GM23338 (cell line): ENCODE measurements at regions not wholly inside any gene's neighbourhood (a gene's known extent, or its start where the extent isn't known, plus 50 kb on each side); places are given as distances from the start of the nearest gene placed in this dataset.
"Not testable (repeated sequence)": the region's sequence is repeated elsewhere in the genome, so short reads cannot be mapped to it uniquely, and the experiment has no call there.

Source experiments
- ATAC-seq: fragments of 200-7000 bp; cut with Tn5 transposase; 3 replicates; pipeline ENCODE4 v1.9.1; 2020
- DNase-seq: peaks from one replicate; pipeline ENCODE4 v3.0.0-alpha.2; 2015; ENCODE audit warnings: low spot score
- H2AFZ ChIP-seq: fragments of 200-600 bp; sonication (generic); 2 replicates; pipeline ENCODE4 v1.8.0; 2016; ENCODE audit warnings: antibody characterized with exemption, mild to moderate bottlenecking, moderate library complexity
- H3F3A ChIP-seq: fragments of 200-600 bp; sonication (generic); replicated peaks from 2 replicates; pipeline ENCODE4 v1.8.0; 2017; ENCODE audit warnings: antibody characterized with exemption, mixed run types, low read depth
- H3K27ac ChIP-seq: fragments of 200-600 bp; sonication (generic); 2 replicates; pipeline ENCODE4 v1.6.1; 2016; ENCODE audit warnings: low read depth
- H3K27me3 ChIP-seq: fragments of 200-600 bp; sonication (generic); 2 replicates; pipeline ENCODE4 v1.8.0; 2016; ENCODE audit warnings: mild to moderate bottlenecking, mixed run types, moderate library complexity; ENCODE audit not compliant: insufficient read depth
- H3K36me3 ChIP-seq: fragments of 200-600 bp; sonication (generic); 2 replicates; pipeline ENCODE4 v1.8.0; 2016; ENCODE audit warnings: mild to moderate bottlenecking; ENCODE audit not compliant: insufficient read depth
- H3K4me1 ChIP-seq: fragments of 200-600 bp; sonication (generic); 2 replicates; pipeline ENCODE4 v1.8.0; 2016; ENCODE audit warnings: mild to moderate bottlenecking, moderate library complexity; ENCODE audit not compliant: insufficient read depth
- H3K4me2 ChIP-seq: fragments of 200-600 bp; sonication (generic); 2 replicates; pipeline ENCODE4 v1.7.1; 2017; ENCODE audit warnings: mixed run types
- H3K4me3 ChIP-seq: fragments of 200-600 bp; sonication (generic); 2 replicates; pipeline ENCODE4 v1.6.1; 2016; ENCODE audit warnings: mixed run types
- H3K79me2 ChIP-seq: fragments of 200-600 bp; sonication (generic); replicated peaks from 2 replicates; pipeline ENCODE4 v1.8.0; 2017; ENCODE audit warnings: mild to moderate bottlenecking; ENCODE audit not compliant: insufficient read depth
- H3K9me2 ChIP-seq: fragments of 200-600 bp; sonication (generic); 2 replicates; pipeline ENCODE4 v1.8.0; 2017; ENCODE audit not compliant: insufficient read depth
- H4K20me1 ChIP-seq: fragments of 200-600 bp; sonication (generic); replicated peaks from 2 replicates; pipeline ENCODE4 v1.8.0; 2017; ENCODE audit warnings: mild to moderate bottlenecking; ENCODE audit not compliant: insufficient read depth
- H3K27ac Mint-ChIP-seq: 2 replicates; pipeline ENCODE4 v1.8.0; 2020; ENCODE audit warnings: inconsistent platforms, mild to moderate bottlenecking, moderate library complexity, mixed read lengths
- H3K27me3 Mint-ChIP-seq: 3 replicates; pipeline ENCODE4 v1.8.0; 2022; ENCODE audit warnings: low read depth, mild to moderate bottlenecking, moderate library complexity, mixed read lengths, inconsistent platforms; ENCODE audit not compliant: insufficient read depth, poor library complexity
- H3K36me3 Mint-ChIP-seq: 3 replicates; pipeline ENCODE4 v1.8.0; 2021; ENCODE audit warnings: low read depth, mild to moderate bottlenecking, inconsistent platforms, moderate library complexity, mixed read lengths
- H3K4me1 Mint-ChIP-seq: 3 replicates; pipeline ENCODE4 v1.8.0; 2020; ENCODE audit warnings: mild to moderate bottlenecking, inconsistent platforms, mixed read lengths
- H3K4me3 Mint-ChIP-seq: 3 replicates; pipeline ENCODE4 v1.8.0; 2021; ENCODE audit warnings: moderate library complexity, mild to moderate bottlenecking, inconsistent platforms, mixed read lengths
- H3K9me3 Mint-ChIP-seq: 3 replicates; pipeline ENCODE4 v1.8.0; 2020; ENCODE audit warnings: moderate library complexity, mild to moderate bottlenecking, inconsistent platforms, mixed read lengths
- NANOG ChIP-seq: IDR thresholded peaks from 2 replicates; pipeline ENCODE4 v1.6.1; 2016; ENCODE audit warnings: antibody characterized with exemption, borderline replicate concordance
- POLR2AphosphoS5 ChIP-seq: IDR thresholded peaks from 2 replicates; pipeline ENCODE4 v1.6.1; 2016; ENCODE audit warnings: antibody characterized with exemption, low read depth
- REST ChIP-seq: IDR thresholded peaks from one replicate; pipeline ENCODE4 v1.6.1; 2018; ENCODE audit warnings: antibody characterized with exemption; ENCODE audit not compliant: unreplicated experiment
- ZNF331 ChIP-seq: fragments of 250-450 bp; sonication (Bioruptor Pico); IDR thresholded peaks from 2 replicates; pipeline ENCODE4 v1.5.0; 2020; ENCODE audit warnings: low read depth, mild to moderate bottlenecking, moderate library complexity
- TF ChIP-seq, protein P1 (sequence below): fragments of 250-450 bp; sonication (Bioruptor Pico); IDR thresholded peaks from 2 replicates; pipeline ENCODE4 v1.5.0; 2020; ENCODE audit warnings: mild to moderate bottlenecking, moderate library complexity

GRCh38 chr5:1718669-1719068 lies 81.0 kb downstream of the MRPL36 start (continued):
- TF ChIP-seq, protein P1, sequence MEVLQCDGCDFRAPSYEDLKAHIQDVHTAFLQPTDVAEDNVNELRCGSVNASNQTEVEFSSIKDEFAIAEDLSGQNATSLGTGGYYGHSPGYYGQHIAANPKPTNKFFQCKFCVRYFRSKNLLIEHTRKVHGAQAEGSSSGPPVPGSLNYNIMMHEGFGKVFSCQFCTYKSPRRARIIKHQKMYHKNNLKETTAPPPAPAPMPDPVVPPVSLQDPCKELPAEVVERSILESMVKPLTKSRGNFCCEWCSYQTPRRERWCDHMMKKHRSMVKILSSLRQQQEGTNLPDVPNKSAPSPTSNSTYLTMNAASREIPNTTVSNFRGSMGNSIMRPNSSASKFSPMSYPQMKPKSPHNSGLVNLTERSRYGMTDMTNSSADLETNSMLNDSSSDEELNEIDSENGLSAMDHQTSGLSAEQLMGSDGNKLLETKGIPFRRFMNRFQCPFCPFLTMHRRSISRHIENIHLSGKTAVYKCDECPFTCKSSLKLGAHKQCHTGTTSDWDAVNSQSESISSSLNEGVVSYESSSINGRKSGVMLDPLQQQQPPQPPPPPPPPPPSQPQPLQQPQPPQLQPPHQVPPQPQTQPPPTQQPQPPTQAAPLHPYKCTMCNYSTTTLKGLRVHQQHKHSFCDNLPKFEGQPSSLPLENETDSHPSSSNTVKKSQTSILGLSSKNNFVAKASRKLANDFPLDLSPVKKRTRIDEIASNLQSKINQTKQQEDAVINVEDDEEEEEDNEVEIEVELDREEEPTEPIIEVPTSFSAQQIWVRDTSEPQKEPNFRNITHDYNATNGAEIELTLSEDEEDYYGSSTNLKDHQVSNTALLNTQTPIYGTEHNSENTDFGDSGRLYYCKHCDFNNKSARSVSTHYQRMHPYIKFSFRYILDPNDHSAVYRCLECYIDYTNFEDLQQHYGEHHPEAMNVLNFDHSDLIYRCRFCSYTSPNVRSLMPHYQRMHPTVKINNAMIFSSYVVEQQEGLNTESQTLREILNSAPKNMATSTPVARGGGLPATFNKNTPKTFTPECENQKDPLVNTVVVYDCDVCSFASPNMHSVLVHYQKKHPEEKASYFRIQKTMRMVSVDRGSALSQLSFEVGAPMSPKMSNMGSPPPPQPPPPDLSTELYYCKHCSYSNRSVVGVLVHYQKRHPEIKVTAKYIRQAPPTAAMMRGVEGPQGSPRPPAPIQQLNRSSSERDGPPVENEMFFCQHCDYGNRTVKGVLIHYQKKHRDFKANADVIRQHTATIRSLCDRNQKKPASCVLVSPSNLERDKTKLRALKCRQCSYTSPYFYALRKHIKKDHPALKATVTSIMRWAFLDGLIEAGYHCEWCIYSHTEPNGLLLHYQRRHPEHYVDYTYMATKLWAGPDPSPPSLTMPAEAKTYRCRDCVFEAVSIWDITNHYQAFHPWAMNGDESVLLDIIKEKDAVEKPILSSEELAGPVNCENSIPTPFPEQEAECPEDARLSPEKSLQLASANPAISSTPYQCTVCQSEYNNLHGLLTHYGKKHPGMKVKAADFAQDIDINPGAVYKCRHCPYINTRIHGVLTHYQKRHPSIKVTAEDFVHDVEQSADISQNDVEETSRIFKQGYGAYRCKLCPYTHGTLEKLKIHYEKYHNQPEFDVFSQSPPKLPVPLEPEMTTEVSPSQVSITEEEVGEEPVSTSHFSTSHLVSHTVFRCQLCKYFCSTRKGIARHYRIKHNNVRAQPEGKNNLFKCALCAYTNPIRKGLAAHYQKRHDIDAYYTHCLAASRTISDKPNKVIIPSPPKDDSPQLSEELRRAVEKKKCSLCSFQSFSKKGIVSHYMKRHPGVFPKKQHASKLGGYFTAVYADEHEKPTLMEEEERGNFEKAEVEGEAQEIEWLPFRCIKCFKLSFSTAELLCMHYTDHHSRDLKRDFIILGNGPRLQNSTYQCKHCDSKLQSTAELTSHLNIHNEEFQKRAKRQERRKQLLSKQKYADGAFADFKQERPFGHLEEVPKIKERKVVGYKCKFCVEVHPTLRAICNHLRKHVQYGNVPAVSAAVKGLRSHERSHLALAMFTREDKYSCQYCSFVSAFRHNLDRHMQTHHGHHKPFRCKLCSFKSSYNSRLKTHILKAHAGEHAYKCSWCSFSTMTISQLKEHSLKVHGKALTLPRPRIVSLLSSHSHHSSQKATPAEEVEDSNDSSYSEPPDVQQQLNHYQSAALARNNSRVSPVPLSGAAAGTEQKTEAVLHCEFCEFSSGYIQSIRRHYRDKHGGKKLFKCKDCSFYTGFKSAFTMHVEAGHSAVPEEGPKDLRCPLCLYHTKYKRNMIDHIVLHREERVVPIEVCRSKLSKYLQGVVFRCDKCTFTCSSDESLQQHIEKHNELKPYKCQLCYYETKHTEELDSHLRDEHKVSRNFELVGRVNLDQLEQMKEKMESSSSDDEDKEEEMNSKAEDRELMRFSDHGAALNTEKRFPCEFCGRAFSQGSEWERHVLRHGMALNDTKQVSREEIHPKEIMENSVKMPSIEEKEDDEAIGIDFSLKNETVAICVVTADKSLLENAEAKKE (CRISPR knock-in tag): no peak
- TF ChIP-seq POLR2AphosphoS5 (no peak), REST (no peak), NANOG (no peak), ZNF331 (no peak)

DNA sequence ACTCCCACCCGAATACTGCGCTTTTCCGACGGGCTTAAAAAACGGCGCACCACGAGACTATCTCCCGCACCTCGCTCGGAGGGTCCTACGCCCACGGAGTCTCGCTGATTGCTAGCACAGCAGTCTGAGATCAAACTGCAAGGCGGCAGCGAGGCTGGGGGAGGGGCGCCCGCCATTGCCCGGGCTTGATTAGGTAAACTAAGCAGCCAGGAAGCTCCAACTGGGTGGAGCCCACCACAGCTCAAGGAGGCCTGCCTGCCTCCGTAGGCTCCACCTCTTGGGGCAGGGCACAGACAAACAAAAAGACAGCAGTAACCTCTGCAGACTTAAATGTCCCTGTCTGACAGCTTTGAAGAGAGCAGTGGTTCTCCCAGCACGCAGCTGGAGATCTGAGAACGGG lies 89.5 kb downstream of the MRPL36 start:
- not testable (repeated sequence) for H3K9me2 ChIP-seq, H3K27me3 ChIP-seq, H4K20me1 ChIP-seq, H3K27ac Mint-ChIP-seq, H3K4me1 ChIP-seq, H3K36me3 Mint-ChIP-seq, H3K79me2 ChIP-seq, H3K27ac ChIP-seq, DNase-seq, H3K9me3 Mint-ChIP-seq, H3F3A ChIP-seq, H3K36me3 ChIP-seq
- Mint-ChIP-seq H3K27me3 (peaks cover 12% of the 10 kb centered on the region), H3K4me3 (peak overlapping the region; percentile 83), H3K4me1 (peaks cover 18% of the 10 kb centered on the region)
- Histone ChIP-seq H3K4me2 (peak overlapping the region; percentile 77), H3K4me3 (peak overlapping the region; percentile 54), H2AFZ (peak overlapping the region; percentile 97)
- ATAC-seq: peak; percentile 33
